ENCODE measurements at regions not wholly inside any gene's neighbourhood (a gene's known extent, or its start where the extent isn't known, plus 50 kb on each side); places are given as distances from the start of the nearest gene placed in this dataset.

DNA sequence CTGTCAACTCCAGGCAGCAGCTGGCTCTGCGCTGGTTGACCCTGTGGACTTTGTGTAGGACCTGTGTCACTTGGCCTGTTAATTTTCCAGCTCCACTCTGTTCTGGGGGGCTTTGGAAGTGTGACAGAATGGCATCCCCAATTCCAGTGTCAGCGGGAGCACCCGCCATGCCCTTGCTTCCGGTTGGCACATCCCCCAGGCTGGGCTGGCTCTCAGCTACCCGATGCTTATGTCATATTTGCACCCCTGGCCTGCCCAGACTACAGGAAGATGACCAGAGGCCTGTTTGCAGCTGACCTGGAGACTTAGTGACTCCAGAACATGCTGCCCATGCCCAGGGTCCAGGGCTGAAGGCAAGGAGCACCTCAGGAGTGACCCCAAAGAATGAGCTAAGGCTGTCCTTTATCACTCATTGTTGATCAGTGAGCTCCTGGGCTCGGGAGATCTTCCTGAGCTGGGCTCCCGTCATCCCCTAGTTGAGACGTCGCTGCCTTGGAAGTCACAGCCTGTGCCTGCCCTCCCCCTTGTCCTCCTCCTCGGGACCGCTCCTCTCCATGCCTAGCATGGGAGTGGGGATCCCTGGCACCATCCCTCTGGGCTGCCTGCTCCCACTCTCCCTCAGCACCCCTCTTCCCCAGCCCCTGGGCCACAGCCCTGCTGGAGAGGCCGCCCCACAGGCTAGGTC lies 163.4 kb upstream of the RTL1 start:
- no peak for DNase-seq (ENCODE audit: low spot score)

DNA sequence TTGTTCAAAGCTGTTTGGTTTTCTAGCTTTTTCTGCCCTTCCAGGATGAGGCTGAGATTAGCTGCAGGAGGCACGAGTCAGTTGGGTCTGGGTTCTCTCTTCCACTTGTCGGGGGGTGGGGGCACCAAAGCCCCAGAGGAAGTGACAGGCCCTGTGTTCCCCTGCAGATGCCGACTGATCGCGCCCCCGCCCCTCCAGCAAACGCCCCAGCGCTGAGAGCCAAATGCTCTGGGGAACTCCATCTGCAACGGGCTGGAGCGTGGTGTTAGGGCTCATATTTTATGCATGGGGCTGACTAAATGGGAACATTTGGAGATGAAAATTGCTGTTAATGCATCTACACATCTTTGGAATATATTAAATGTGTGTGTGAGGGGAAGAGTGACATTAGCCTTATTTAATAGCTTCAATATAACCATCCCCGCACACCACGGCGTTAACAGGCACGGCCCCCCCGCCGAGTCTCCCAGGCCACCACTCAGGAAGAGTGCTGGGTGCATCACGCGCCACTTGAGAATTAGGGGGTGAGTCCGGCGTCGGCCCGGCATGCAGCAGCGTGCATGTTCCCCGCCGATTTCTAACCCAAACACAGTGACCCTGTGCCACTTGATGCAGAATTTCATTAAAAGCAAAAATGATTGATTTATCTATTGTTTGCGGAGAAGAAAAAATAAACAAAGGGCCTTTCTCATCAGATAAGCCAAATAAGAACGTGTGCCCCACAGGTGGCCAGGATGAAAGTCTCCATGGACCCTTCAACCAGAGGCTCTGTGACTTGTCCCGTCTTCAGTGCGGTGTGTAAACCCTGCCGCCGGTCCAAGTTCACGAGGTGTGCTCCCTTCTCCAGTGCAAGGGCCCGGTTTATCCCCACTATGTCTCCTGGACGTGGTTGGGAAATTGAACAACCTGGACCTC lies 165.0 kb upstream of the RTL1 start:
- no peak for DNase-seq (ENCODE audit: low spot score)

DNA sequence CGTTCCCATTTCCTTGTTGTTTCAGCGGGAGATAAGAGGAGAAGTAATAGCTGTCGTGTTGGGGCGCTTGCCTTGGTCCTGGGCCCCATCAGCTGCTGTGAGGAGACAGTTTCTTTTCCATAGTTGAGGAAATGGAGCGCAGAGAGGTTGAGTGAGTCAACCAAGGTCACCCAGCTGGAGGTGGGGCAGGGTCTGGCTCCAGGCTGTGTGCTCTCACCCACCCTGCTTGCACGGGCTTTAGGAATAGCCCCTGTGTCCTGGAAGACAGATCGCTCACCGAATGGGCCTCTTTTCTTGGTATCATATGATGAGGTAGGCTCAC lies 165.7 kb upstream of the RTL1 start:
- no peak for DNase-seq (ENCODE audit: low spot score)

DNA sequence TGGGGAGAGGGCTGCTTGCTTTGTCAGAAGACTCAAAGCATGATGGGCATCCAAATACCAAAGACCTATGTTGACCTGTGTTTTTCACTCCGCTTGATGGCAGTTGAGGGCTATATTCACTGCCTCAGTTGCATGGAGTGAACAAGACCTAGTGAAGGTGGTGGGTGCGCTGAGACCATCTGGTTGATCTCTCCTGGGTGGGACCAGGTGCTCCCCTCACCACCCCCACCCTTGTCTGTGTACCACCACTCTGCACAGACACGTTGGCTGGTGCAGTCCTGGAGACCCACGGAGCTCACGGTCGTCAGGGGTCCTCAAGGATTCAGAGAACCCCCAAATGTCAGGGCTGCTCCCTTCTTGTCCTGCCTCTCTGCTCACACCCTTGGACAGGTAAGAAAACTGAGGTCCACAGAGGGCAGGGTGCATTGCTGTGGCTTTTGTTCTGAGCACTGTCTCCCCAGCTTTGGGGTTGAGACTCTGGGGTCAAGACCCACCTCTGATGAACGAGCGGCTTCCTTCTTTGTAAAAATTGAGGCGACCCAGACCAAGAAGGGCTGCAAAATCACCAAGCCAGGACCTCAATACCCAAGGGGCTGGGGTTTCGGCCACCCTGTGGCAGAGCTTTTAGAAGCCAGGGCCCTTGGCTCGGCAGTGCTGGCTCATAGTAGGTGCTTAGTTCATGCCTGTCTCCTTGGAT lies 166.3 kb upstream of the RTL1 start:
- DNase-seq (ENCODE audit: low spot score): no peak

DNA sequence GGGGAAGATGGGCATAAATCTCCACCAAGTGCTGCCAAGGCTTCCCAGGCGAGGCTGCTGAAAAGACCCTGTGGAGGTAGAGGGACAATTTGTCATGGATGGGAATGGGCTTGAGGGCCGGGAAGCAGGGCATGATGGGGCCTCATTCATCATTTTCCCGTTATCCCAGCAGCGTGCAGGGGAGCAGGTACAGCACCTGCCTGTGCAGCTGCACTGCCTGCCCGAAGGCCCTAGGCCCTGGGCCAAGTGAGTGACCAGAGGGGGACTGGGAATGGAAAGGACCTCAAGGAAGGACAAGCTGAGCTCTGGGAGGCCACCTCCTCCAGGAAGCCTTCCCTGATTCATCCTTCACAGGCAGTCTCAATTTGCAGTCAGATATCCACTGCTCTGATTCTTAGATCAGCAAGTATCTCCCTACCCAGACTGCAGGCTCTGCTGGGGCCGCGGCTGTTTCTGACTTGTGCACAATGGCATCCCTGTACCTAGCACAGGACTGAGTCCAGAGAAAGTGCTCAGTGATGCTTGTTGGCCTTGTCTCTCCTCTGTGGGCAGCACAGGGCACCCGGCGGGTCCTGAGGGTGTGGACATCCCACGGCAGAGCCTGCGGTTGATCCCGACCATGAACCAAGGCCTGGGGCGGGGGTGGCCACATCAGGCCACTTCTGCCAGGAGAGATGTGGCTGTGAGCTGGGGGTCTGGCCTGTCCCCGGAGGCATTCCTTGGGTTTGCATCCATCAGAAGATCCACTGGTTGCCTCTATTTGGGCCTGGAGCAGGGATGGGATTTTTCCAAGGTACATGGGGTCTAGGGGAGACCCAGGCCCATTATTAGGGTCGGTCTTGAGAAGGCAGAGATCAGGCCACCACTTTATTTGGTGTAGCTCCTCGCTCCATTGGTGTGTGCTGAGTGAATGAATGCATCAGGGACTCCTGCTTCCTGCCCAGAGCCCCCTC lies 167.3 kb upstream of the RTL1 start:
- no peak for DNase-seq (ENCODE audit: low spot score)

DNA sequence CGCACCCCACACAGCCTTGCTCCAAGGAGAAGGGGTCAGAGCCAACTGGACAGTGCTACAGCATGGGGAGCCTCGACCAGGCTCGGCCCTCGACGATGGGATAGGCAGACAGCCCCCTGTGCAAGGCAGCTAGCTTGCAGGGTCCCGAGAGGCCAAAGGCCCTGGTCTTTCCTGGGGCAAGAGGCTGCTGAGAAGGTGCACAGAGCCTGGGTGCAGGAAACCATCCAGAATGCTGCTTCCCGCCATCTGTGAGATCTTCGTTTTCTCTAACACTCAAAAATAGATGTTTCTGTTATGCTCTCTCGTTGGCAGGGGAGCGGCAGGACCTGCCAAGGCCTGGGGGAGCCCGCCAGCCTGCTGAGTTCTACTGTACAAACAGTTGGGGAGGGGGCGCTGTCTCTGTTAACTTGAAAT lies 168.0 kb upstream of the RTL1 start:
- DNase-seq (ENCODE audit: low spot score): no peak

DNA sequence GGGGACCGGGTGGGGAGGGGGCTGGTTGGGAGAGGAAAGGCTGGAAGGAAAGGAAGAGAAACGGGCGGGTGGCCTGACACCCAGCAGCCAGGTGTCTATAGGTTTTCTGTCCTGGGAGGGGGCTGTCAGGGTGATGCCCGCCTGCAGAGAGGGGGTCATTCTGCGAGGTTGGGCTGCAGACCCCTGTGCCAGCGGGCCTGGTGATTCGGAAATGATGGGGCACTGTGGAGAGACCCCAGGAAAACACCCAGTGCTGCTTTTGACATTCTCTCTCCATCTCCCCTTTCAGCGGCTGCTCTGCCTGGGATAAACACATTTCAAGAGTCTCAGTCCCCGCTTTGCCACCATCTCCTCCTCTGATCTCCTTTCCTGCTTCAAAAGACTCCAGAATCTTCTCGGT lies 168.5 kb upstream of the RTL1 start:
- DNase-seq (ENCODE audit: low spot score): no peak

DNA sequence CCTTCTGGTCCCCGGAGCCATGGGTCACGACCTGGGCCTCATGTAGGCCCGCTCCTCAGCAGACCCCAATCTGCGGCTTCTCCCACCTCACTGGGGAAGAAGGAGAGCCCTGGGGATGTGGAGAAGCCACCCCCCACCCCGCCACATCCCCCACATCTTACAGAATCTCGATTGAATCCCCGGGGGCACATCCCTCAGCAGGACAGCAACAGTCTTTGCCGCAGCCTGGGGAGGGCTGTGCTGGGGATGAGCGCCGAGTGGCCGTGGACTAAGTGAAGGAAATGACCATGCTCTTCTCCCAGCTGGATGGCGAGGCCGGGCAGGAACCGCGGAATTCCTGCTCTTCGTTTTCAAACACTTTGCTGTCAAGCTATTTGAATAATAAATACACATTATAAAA lies 169.0 kb upstream of the RTL1 start:
- no peak for DNase-seq (ENCODE audit: low spot score)

DNA sequence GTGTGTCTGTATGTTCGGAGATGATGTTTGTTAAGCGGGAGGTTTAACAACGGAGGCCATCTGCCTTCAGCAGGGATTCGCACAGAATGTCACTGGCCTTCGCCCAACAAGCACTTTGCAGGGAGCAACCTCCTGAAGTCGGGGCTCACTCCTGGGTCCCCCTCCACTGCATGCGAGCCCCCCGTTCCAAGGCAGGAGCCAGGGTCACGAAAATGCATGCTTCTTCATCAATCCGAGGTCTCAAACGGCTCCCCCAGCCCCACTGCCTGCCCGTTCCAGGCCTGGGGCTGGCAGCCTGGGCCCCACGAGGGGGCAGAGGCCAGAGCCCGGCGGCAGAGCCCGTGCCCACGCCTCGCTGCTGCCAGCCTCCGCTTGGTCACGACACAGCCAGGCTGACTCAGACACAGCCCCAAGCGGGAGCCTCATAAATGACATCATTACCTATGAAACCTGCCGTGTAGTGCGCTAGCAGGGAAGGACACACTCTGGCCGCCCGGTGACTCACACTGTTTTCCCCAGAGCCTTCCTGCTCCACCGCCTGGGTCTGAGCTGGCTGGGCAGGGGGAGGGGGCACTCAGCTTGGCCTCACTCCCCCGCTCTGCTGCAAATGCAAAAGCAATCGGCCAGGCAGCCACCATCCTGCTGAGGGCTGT lies 169.5 kb upstream of the RTL1 start:
- peak; percentile 84 for DNase-seq (ENCODE audit: low spot score)

DNA sequence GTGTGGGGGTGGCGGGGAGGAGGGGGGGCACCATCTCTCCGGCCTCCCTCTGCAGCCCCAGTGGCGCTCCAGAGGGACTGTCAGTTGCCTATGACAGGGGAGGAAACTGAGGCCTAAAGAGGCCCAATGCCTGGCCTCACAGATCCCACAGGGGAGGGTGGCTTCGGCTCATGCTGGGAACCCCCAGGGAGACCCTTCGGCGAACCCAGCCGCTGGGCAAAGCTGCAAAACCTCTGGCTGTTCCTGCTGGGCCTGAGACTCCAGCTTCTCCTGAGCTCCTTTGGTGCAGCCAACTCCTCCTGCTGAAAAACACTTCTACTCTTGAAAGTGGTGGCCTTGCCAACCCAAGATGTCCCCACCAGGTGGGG lies 170.1 kb upstream of the RTL1 start:
- DNase-seq (ENCODE audit: low spot score): no peak

DNA sequence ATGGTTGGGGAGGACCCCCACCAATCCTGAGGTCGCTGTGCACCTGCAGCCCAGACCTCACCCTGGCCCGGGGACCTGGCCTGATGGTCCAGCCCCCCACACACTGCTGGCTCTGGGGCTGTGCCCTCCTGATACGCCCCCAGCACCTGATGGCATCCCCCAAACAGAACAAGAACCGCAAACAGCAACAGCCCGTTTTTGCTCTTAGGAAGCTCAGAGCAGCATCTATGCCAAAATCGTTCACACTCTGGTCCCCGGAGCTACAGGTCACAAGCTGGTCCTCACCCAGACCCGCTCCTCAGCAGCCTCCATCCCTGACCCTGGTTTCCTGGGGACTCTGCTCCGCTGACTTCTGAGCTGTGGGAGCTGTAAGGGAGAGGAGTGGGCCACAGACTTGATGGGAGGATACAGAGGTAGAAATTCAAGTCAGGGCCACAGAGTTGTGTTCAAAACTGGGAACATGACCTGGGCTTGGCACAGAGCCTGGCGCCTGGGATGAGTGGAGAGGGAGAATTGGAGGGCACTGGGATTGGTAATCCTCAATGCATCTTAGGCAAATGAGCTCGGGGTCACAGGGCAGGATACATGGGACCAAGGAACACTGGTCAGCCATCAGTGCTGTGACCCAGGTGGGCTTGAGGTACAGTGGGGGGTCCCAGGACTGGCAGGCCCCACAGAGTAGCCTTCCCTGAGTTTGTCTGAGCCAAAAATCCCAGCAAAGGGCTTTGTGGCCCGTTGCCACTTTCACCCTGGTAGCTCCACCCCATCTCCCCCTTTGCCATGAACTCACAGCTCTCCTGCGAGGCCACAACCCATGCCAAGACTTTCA lies 170.9 kb upstream of the RTL1 start:
- no peak for DNase-seq (ENCODE audit: low spot score)

DNA sequence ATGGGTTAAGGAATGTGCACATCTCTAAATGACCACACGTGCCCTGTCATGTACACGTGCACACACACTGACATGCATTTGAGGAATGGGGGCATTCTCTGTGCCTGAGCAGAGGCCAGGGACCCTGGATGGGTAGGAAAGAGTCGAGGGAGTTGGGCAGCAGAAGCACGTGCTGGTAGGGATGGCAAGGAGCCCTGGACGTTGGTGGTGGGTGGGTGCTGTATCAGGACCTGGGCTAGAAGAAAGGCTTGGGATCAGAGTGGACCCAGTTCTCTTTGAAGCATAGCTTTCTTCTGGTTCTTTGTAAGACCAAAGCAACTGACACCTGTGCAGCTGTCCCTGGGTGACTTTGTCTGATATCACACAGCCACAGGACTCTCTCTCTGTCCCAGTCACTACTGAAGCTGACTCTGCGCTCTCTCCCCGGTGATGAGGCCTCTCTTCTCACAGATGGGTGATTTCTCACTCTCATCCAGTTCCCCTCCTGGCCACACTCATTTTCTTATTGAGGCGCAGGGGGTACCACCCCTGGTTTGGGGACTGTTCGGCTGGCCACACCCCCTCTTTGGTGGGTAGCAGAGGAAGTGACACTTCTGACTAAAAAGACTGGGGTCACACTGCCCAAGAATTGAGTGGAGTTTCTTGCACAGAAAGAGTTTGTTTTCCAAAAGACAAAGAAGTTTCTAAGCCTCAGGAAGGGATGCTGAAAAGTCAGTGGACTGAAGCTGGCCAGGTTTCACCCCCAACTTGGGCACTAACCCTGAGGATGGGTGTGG lies 171.7 kb upstream of the RTL1 start:
- DNase-seq (ENCODE audit: low spot score): no peak

DNA sequence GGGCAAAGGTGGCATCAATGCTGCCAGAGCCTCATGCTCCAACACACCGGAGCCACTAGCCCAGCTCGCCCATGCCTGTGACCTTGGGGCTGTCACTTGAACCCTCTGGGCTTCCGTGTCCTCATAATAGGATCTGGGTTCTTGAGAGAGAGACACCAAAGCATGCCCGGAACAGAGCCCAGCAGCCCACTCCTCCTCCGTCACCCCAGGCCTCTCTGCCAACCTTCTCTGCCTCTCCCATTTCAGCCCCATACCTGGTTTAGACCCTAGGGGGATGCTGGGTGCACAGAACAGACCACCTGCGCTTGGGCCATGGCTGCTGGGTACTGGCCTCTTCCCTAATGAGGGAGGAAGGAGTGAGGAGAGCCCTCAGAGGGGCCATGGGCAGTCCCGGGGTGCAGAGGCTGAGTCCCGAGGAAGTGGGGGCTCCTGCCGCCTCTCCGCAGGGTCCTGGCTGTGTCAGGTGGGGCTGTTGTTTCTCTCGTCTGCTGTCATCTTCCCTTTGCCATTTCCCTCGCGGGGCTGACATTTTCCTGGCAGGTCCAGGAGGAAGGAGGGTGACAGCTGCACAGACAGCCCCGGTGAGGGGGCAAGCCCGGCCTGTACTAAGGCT lies 172.4 kb upstream of the RTL1 start:
- DNase-seq (ENCODE audit: low spot score): no peak

DNA sequence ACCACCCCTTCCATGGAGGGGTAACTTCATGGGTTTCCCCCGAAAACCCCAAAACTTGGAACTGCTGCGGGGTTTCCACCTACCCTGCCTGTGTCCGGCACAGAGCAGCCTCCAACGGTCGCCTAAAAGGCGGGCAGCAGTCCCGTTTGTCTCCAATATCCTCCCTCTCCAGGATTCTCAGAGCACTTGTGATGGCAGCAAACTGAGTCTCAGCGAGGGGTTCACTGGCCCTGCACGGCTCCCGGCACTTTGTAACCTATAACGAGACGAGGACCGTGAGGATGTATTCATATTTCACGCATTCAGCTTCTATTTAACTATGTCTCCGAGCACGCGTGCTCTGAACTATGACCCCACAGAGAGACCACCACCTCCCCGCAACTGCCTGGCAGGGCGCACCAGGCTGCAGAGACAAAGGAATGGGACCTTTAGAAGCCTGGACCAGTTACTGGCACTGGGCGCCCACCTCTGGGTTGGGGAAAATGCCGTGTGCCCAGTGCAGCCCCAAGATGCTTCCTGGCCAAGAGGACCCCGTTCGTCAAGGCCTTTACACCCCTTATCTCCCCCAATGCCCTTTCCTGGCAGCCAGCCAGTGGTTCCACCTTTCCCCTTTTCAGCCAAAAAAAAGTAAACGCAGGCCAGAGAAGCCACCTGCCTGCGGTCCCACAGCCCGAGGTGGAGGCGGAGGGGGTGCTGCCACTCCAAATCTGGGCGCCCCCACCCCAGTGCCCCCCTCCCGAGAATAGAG lies 173.1 kb upstream of the RTL1 start:
- DNase-seq (ENCODE audit: low spot score): no peak

DNA sequence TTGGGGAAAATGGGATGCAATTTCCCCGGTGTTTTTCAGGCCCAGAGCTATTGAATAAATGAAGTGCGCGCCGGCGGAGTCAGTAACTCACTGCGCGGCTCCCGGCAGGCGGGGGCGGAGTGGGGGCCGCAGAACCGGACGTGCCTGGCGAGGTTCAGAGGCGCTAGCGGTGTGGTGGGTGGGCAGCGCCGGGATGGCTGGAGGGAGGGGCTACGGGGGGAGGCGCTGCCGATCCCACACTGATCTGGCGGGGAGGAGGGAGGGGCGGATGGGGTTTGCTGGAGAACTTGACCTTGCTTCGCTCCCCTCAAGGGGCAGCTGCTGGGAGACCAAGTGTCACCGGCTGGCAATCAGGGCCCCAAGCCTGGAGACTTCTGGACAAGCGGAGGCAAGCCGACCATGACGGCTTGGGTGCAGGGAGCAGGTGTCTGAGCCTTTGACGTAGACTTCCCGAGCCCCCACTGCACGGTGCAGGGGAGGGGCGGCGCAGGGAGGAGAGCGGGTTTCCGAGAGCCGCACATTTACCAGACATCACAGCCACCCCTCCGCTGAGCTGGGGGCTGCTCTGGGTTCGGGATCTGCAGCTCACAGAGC lies 174.1 kb upstream of the RTL1 start:
- DNase-seq (ENCODE audit: low spot score): no peak

DNA sequence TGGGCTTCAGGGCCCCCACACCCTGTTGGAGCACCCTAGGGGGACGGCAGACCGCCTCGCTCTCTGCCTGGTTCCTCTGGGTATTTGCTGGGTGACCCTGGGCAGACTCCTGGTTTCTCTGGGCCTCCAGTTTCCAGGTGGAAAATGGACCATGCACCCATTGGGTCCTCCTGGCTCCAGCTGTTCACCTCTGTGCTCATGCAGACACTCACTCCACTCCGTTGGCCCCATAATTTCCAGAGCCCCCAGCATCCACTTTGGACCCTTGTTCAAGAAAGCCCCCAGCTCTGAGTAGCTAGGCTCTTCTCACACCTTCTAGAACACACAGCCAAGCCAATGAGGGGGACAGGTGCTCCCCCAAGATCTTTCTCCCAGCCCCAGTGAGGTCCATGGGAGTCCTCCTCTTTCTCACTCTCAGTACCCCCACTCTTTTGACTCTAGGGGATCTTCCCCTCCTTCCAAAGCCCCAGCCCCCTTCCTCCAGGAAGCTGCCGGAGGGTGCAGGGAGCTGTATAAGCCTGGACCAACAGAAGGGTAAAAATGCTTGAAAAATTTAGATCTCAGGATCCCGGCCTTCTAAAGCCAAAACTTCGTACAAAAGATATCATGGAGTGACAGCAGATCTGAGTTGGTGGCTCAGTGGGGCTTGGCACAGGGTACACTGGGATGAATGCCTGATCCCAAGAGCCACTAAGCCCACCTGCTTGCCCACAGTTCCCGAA lies 174.8 kb upstream of the RTL1 start:
- no peak for DNase-seq (ENCODE audit: low spot score)

DNA sequence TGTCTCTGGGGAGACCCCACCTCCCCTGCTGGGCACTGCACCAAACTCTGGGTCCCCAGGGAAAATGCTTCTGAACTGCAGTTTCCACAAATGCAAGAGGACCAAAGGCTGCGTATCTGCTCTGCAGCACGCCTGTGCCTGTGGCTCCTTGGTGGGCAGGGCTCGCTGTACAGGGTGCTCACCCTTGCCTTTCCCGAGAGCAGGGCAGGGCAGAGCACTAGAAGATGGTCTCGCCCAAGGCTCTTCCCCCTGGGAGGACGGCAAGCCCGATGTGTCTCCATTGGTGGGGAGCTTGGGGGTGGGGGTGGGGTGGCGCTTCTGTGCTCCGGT lies 175.3 kb upstream of the RTL1 start:
- DNase-seq (ENCODE audit: low spot score): no peak

Data from COLO829 (cell line).